H7 (cell line): ENCODE measurements at regions not wholly inside any gene's neighbourhood (a gene's known extent, or its start where the extent isn't known, plus 50 kb on each side); places are given as distances from the start of the nearest gene placed in this dataset.

Experiments
- DNase-seq: peaks from one replicate; pipeline ENCODE4 v3.0.0; 2012
- H3K27me3 ChIP-seq: 2 replicates; pipeline ENCODE4 v1.6.0; 2011; ENCODE audit warnings: mild to moderate bottlenecking, low read length; ENCODE audit not compliant: control insufficient read depth, insufficient read depth
- H3K36me3 ChIP-seq: replicated peaks from 2 replicates; pipeline ENCODE4 v1.5.1; 2011; ENCODE audit warnings: low read length; ENCODE audit not compliant: control insufficient read depth, insufficient read depth
- H3K4me3 ChIP-seq: 2 replicates; pipeline ENCODE4 v1.5.1; 2011; ENCODE audit warnings: low read depth, mild to moderate bottlenecking, control low read depth, low read length, moderate library complexity; ENCODE audit not compliant: insufficient read depth

- H3K36me3 ChIP-seq, result no peaks in the 10 kb centered on the region
- DNase-seq, result no peak
- H3K4me3 ChIP-seq, result no peak overlapping the region
- H3K27me3 ChIP-seq, result no peaks in the 10 kb centered on the region
These were observed 785.5 kb upstream of the RBFOX1 start for GRCh38 chr16:6547131-6547530.

GRCh38 chr16:6545329-6545728, 787.3 kb upstream of the RBFOX1 start:
- no peak for DNase-seq
- H3K27me3 ChIP-seq, result no peaks in the 10 kb centered on the region
- H3K4me3 ChIP-seq, result no peak overlapping the region
- H3K36me3 ChIP-seq, result no peaks in the 10 kb centered on the region

GRCh38 chr16:6541267-6541666, 791.4 kb upstream of the RBFOX1 start:
- DNase-seq, result no peak
- H3K36me3 ChIP-seq, result no peaks in the 10 kb centered on the region
- no peak overlapping the region for H3K4me3 ChIP-seq
- no peaks in the 10 kb centered on the region for H3K27me3 ChIP-seq

- H3K4me3 ChIP-seq, result no peak overlapping the region
- H3K36me3 ChIP-seq, result no peaks in the 10 kb centered on the region
- no peaks in the 10 kb centered on the region for H3K27me3 ChIP-seq
- DNase-seq, result no peak
These were observed 796.2 kb upstream of the RBFOX1 start for GRCh38 chr16:6536411-6536810.

- H3K4me3 ChIP-seq, result no peak overlapping the region
- DNase-seq, result no peak
- no peaks in the 10 kb centered on the region for H3K36me3 ChIP-seq
- H3K27me3 ChIP-seq, result no peaks in the 10 kb centered on the region
These were observed 801.6 kb upstream of the RBFOX1 start for GRCh38 chr16:6531067-6531466.

GRCh38 chr16:6528217-6528616, 804.4 kb upstream of the RBFOX1 start:
- DNase-seq, result no peak
- Histone ChIP-seq H3K27me3 (no peaks in the 10 kb centered on the region), H3K36me3 (no peaks in the 10 kb centered on the region), H3K4me3 (no peak overlapping the region)

GRCh38 chr16:6527646-6528045, 805.0 kb upstream of the RBFOX1 start:
- H3K27me3 ChIP-seq, result no peaks in the 10 kb centered on the region
- H3K4me3 ChIP-seq, result no peak overlapping the region
- no peak for DNase-seq
- H3K36me3 ChIP-seq, result no peaks in the 10 kb centered on the region

- Histone ChIP-seq H3K27me3 (no peaks in the 10 kb centered on the region), H3K36me3 (no peaks in the 10 kb centered on the region), H3K4me3 (no peak overlapping the region)
- no peak for DNase-seq
These were observed 808.1 kb upstream of the RBFOX1 start for GRCh38 chr16:6524501-6524900.

GRCh38 chr16:6517020-6517720, 815.5 kb upstream of the RBFOX1 start:
- DNase-seq, result no peak
- H3K36me3 ChIP-seq, result no peaks in the 10 kb centered on the region
- no peaks in the 10 kb centered on the region for H3K27me3 ChIP-seq
- H3K4me3 ChIP-seq, result no peak overlapping the region

GRCh38 chr16:6512512-6512911, 820.1 kb upstream of the RBFOX1 start:
- Histone ChIP-seq H3K27me3 (no peaks in the 10 kb centered on the region), H3K36me3 (no peaks in the 10 kb centered on the region), H3K4me3 (no peak overlapping the region)
- no peak for DNase-seq

- Histone ChIP-seq H3K36me3 (no peaks in the 10 kb centered on the region), H3K27me3 (no peaks in the 10 kb centered on the region), H3K4me3 (no peak overlapping the region)
- no peak for DNase-seq
These were observed 822.4 kb upstream of the RBFOX1 start for GRCh38 chr16:6510261-6510660.

GRCh38 chr16:6499413-6499812, 833.2 kb upstream of the RBFOX1 start:
- Histone ChIP-seq H3K36me3 (no peaks in the 10 kb centered on the region), H3K4me3 (no peak overlapping the region), H3K27me3 (no peaks in the 10 kb centered on the region)
- no peak for DNase-seq

- Histone ChIP-seq H3K36me3 (no peaks in the 10 kb centered on the region), H3K4me3 (no peak overlapping the region), H3K27me3 (no peaks in the 10 kb centered on the region)
- DNase-seq, result no peak
These were observed 833.8 kb upstream of the RBFOX1 start for GRCh38 chr16:6498858-6499257.

GRCh38 chr16:6496996-6497395, 835.6 kb upstream of the RBFOX1 start:
- H3K36me3 ChIP-seq, result no peaks in the 10 kb centered on the region
- no peak for DNase-seq
- no peak overlapping the region for H3K4me3 ChIP-seq
- H3K27me3 ChIP-seq, result no peaks in the 10 kb centered on the region

- Histone ChIP-seq H3K27me3 (no peaks in the 10 kb centered on the region), H3K4me3 (no peak overlapping the region), H3K36me3 (no peaks in the 10 kb centered on the region)
- no peak for DNase-seq
These were observed 837.0 kb upstream of the RBFOX1 start for GRCh38 chr16:6495486-6496210.
